ENCODE measurements at regions not wholly inside any gene's neighbourhood (a gene's known extent, or its start where the extent isn't known, plus 50 kb on each side); places are given as distances from the start of the nearest gene placed in this dataset.
A peak's percentile ranks its signal among the peaks of the same experiment; 100 is the strongest.

- TF ChIP-seq, protein P1, sequence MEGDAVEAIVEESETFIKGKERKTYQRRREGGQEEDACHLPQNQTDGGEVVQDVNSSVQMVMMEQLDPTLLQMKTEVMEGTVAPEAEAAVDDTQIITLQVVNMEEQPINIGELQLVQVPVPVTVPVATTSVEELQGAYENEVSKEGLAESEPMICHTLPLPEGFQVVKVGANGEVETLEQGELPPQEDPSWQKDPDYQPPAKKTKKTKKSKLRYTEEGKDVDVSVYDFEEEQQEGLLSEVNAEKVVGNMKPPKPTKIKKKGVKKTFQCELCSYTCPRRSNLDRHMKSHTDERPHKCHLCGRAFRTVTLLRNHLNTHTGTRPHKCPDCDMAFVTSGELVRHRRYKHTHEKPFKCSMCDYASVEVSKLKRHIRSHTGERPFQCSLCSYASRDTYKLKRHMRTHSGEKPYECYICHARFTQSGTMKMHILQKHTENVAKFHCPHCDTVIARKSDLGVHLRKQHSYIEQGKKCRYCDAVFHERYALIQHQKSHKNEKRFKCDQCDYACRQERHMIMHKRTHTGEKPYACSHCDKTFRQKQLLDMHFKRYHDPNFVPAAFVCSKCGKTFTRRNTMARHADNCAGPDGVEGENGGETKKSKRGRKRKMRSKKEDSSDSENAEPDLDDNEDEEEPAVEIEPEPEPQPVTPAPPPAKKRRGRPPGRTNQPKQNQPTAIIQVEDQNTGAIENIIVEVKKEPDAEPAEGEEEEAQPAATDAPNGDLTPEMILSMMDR (IDR thresholded peaks at IDR 0.05) = no peak
- intact Hi-C loops (cut with micrococcal nuclease) = no loop called here
- H3K27me3 ChIP-seq (ENCODE audit: control insufficient read depth in 2 of 2, insufficient read depth in 2 of 2, low read length in 2 of 2) = peaks cover 0 to 3% of the 10 kb centered on the region in 2 donors
- H3K79me2 ChIP-seq (ENCODE audit: insufficient read depth, low read length) = no peaks in the 10 kb centered on the region
- H3K4me1 Mint-ChIP-seq = no peaks in the 10 kb centered on the region
- H4K20me1 ChIP-seq (ENCODE audit: insufficient read depth, low read length) = no peaks in the 10 kb centered on the region
- H3K36me3 Mint-ChIP-seq = no peaks in the 10 kb centered on the region
- H3K9ac ChIP-seq (ENCODE audit: insufficient read depth, low read length, poor library complexity, severe bottlenecking) = no peak overlapping the region
- H3K9me3 Mint-ChIP-seq = peaks cover 0 to 2% (median 0%) of the 10 kb centered on the region in 7 donors
- H3K36me3 ChIP-seq (replicated peaks in 1 of 2; ENCODE audit: control insufficient read depth in 1 of 2, insufficient read depth in 2 of 2, low read length in 2 of 2) = no peaks in the 10 kb centered on the region
- no peaks in the 10 kb centered on the region for H3K9me3 ChIP-seq (replicated peaks in 1 of 2; ENCODE audit: control insufficient read depth in 1 of 2, insufficient read depth in 1 of 2, low read length in 2 of 2)
- 89% methylated on average over 2 of the region's 3 CpGs for WGBS (ENCODE audit: insufficient coverage)
- H3K4me3 Mint-ChIP-seq = no peak overlapping the region
- peaks cover 0 to 8% (median 3%) of the 10 kb centered on the region in 3 donors for H3K27me3 Mint-ChIP-seq (ENCODE audit: low read depth in 3 of 3)
- no peak overlapping the region for H3K27ac ChIP-seq (ENCODE audit: low read depth in 1 of 2, low read length in 2 of 2)
- no peak overlapping the region for H3K4me2 ChIP-seq (replicated peaks; ENCODE audit: extremely low read depth, low read length, poor library complexity, severe bottlenecking)
- H3K4me3 ChIP-seq (replicated peaks in 1 of 3; ENCODE audit: low read depth in 2 of 3, low read length in 3 of 3) = no peak overlapping the region
- no peak overlapping the region for H2AFZ ChIP-seq (ENCODE audit: insufficient read depth, low read depth, low read length, poor library complexity, severe bottlenecking)
- H3K4me1 ChIP-seq (ENCODE audit: control insufficient read depth in 1 of 2, insufficient read depth in 2 of 2, low read length in 2 of 2) = no peaks in the 10 kb centered on the region
- no peak for DNase-seq
- no peak overlapping the region for H3K27ac Mint-ChIP-seq
These were observed 206.8 kb upstream of the FOXD3 start for GRCh38 chr1:63115527-63115926.

- Mint-ChIP-seq H3K27me3 (ENCODE audit: low read depth in 3 of 3) (peaks cover 0 to 7% (median 2%) of the 10 kb centered on the region in 3 donors), H3K9me3 (peaks cover 0 to 2% (median 0%) of the 10 kb centered on the region in 7 donors), H3K27ac (no peak overlapping the region), H3K4me1 (no peaks in the 10 kb centered on the region), H3K36me3 (no peaks in the 10 kb centered on the region), H3K4me3 (no peak overlapping the region)
- peak in 1 of 3 donors; percentile 2 for DNase-seq
- H3K4me1 ChIP-seq (ENCODE audit: control insufficient read depth in 1 of 2, insufficient read depth in 2 of 2, low read length in 2 of 2) = no peaks in the 10 kb centered on the region
- no peaks in the 10 kb centered on the region for H3K36me3 ChIP-seq (replicated peaks in 1 of 2; ENCODE audit: control insufficient read depth in 1 of 2, insufficient read depth in 2 of 2, low read length in 2 of 2)
- H2AFZ ChIP-seq (ENCODE audit: insufficient read depth, low read depth, low read length, poor library complexity, severe bottlenecking) = no peak overlapping the region
- H3K27ac ChIP-seq (ENCODE audit: low read depth in 1 of 2, low read length in 2 of 2) = no peak overlapping the region
- H3K9ac ChIP-seq (ENCODE audit: insufficient read depth, low read length, poor library complexity, severe bottlenecking) = no peak overlapping the region
- H4K20me1 ChIP-seq (ENCODE audit: insufficient read depth, low read length) = no peaks in the 10 kb centered on the region
- H3K4me2 ChIP-seq (replicated peaks; ENCODE audit: extremely low read depth, low read length, poor library complexity, severe bottlenecking) = no peak overlapping the region
- intact Hi-C loops (cut with micrococcal nuclease) = no loop called here
- H3K9me3 ChIP-seq (replicated peaks in 1 of 2; ENCODE audit: control insufficient read depth in 1 of 2, insufficient read depth in 1 of 2, low read length in 2 of 2) = no peaks in the 10 kb centered on the region
- TF ChIP-seq, protein P1 (IDR thresholded peaks at IDR 0.05) = no peak
- H3K79me2 ChIP-seq (ENCODE audit: insufficient read depth, low read length) = no peaks in the 10 kb centered on the region
- no peak overlapping the region for H3K4me3 ChIP-seq (replicated peaks in 1 of 3; ENCODE audit: low read depth in 2 of 3, low read length in 3 of 3)
- H3K27me3 ChIP-seq (ENCODE audit: control insufficient read depth in 2 of 2, insufficient read depth in 2 of 2, low read length in 2 of 2) = peaks cover 0 to 2% of the 10 kb centered on the region in 2 donors
These were observed 206.4 kb upstream of the FOXD3 start for GRCh38 chr1:63116016-63116415.

All from CD14-positive monocyte (primary cell).